DND-41 (cell line): ENCODE measurements at regions not wholly inside any gene's neighbourhood (a gene's known extent, or its start where the extent isn't known, plus 50 kb on each side); places are given as distances from the start of the nearest gene placed in this dataset.

Experiments
- ATAC-seq: fragments of 200-7000 bp; cut with Tn5 transposase; 3 replicates; pipeline ENCODE4 v1.9.1; 2021; ENCODE audit warnings: low read depth; ENCODE audit not compliant: insufficient read depth
- DNase-seq: peaks from one replicate; pipeline ENCODE4 v3.0.0-alpha.2; 2020
- H2AFZ ChIP-seq: 2 replicates; pipeline ENCODE4 v1.6.0; 2012; ENCODE audit warnings: low read depth, low read length
- H3K27ac ChIP-seq: 2 replicates; pipeline ENCODE4 v1.5.1; 2012; ENCODE audit warnings: low read length, inconsistent platforms
- H3K27me3 ChIP-seq: fragments of 200-600 bp; sonication (generic); 2 replicates; pipeline ENCODE4 v1.6.0; 2012; ENCODE audit warnings: low read length, mild to moderate bottlenecking, inconsistent platforms; ENCODE audit not compliant: insufficient read depth, poor library complexity
- H3K36me3 ChIP-seq: 2 replicates; pipeline ENCODE4 v1.5.1; 2012; ENCODE audit warnings: low read length, inconsistent platforms; ENCODE audit not compliant: insufficient read depth
- H3K4me1 ChIP-seq: 2 replicates; pipeline ENCODE4 v1.5.1; 2012; ENCODE audit warnings: mild to moderate bottlenecking, low read length; ENCODE audit not compliant: insufficient read depth
- H3K4me2 ChIP-seq: 2 replicates; pipeline ENCODE4 v1.6.0; 2012; ENCODE audit warnings: mild to moderate bottlenecking, moderate library complexity, low read length, inconsistent platforms; ENCODE audit not compliant: insufficient read depth
- H3K4me3 ChIP-seq, 2 experiments: fragments of 200-600 bp in 1 of 2; shearing (Covaris generic) in 1 of 2; 2 replicates each; pipeline ENCODE4 v1.5.1; 2012 to 2016; ENCODE audit warnings: inconsistent platforms in 2 of 2, low read length in 2 of 2, mild to moderate bottlenecking in 2 of 2, low read depth in 1 of 2, moderate library complexity in 1 of 2
- H3K79me2 ChIP-seq: 2 replicates; pipeline ENCODE4 v1.6.0; 2012; ENCODE audit warnings: low read length, inconsistent platforms; ENCODE audit not compliant: insufficient read depth
- H3K9ac ChIP-seq: 2 replicates; pipeline ENCODE4 v1.6.0; 2012; ENCODE audit warnings: low read depth, mild to moderate bottlenecking, inconsistent platforms, low read length, moderate library complexity
- H3K9me3 ChIP-seq: 2 replicates; pipeline ENCODE4 v1.5.1; 2012; ENCODE audit warnings: low read length, moderate library complexity, mild to moderate bottlenecking, inconsistent platforms; ENCODE audit not compliant: insufficient read depth, severe bottlenecking
- H4K20me1 ChIP-seq: 2 replicates; pipeline ENCODE4 v1.6.0; 2012; ENCODE audit warnings: low read length; ENCODE audit not compliant: insufficient read depth
- EZH2 ChIP-seq: IDR thresholded peaks from 3 replicates; pipeline ENCODE4 v1.6.1; 2012; ENCODE audit warnings: borderline replicate concordance, low read depth, mild to moderate bottlenecking, moderate library complexity, low read length, inconsistent platforms; ENCODE audit not compliant: severe bottlenecking
- TF ChIP-seq, protein P1 (sequence below): IDR thresholded peaks from 2 replicates; pipeline ENCODE4 v1.5.1; 2012; ENCODE audit warnings: borderline replicate concordance, low read length, moderate library complexity, mild to moderate bottlenecking; ENCODE audit not compliant: poor library complexity, severe bottlenecking; ENCODE audit errors: extremely low read depth

DNA sequence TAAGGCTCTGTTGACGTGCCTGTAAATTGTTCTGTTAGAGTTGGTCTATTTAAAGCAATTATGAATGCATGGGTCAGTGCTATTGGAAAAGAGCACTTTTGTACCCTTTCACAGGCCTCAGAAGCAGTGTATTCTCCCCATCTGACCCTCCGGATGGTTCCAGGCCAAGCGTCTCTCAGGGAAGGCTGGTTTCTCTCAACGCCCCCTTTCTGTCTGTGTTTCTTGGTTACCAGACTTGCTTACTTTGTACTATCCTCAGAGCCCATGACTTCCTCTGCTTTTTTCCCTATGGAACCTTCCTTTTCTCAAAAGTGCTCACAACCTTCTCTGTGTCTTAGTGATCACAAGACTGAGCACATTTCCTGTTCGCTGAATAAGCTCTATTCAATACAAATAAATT is 559.3 kb upstream of the ZFP42 start:
- DNase-seq (no peak), ATAC-seq (no peak)

DNA sequence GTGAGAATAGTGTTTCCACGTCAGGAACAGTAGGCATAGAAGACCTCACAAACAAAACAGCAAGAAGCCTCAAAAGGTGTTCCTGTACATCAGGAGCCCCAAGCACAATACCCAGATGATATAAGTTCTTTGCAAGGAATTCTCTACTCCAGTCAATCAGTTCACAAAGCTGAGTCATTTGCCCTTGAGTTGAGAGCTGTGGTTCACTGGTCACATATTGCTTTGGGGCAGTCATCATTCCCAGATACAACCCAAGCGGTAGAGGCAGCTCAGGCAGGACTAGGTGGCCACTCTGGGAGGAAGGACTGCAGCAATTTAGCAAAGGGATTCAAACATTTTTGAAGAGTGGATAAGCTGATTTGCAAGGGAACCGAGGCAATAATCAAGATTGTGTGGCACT is 551.5 kb upstream of the ZFP42 start:
- Histone ChIP-seq H3K36me3 (no peaks in the 10 kb centered on the region), H3K27ac (no peak overlapping the region), H3K4me3 (no peak overlapping the region), H2AFZ (no peak overlapping the region), H3K4me2 (no peak overlapping the region), H3K4me1 (no peaks in the 10 kb centered on the region), H3K79me2 (no peaks in the 10 kb centered on the region), H3K9ac (no peak overlapping the region), H3K27me3 (no peaks in the 10 kb centered on the region), H4K20me1 (no peaks in the 10 kb centered on the region), H3K9me3 (peaks cover 9% of the 10 kb centered on the region)
- DNase-seq (no peak), ATAC-seq (no peak)
- TF ChIP-seq, protein P1, sequence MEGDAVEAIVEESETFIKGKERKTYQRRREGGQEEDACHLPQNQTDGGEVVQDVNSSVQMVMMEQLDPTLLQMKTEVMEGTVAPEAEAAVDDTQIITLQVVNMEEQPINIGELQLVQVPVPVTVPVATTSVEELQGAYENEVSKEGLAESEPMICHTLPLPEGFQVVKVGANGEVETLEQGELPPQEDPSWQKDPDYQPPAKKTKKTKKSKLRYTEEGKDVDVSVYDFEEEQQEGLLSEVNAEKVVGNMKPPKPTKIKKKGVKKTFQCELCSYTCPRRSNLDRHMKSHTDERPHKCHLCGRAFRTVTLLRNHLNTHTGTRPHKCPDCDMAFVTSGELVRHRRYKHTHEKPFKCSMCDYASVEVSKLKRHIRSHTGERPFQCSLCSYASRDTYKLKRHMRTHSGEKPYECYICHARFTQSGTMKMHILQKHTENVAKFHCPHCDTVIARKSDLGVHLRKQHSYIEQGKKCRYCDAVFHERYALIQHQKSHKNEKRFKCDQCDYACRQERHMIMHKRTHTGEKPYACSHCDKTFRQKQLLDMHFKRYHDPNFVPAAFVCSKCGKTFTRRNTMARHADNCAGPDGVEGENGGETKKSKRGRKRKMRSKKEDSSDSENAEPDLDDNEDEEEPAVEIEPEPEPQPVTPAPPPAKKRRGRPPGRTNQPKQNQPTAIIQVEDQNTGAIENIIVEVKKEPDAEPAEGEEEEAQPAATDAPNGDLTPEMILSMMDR: no peak

More for the DNA sequence above, 559.3 kb upstream of the ZFP42 start:
- H3K9me3 ChIP-seq: peaks cover 5% of the 10 kb centered on the region
- no peak overlapping the region for H3K4me2 ChIP-seq
- no peak for TF ChIP-seq EZH2
- TF ChIP-seq, protein P1: no peak
- no peaks in the 10 kb centered on the region for H3K79me2 ChIP-seq
- H3K4me3 ChIP-seq: no peak overlapping the region
- H4K20me1 ChIP-seq: no peaks in the 10 kb centered on the region
- no peak overlapping the region for H3K27ac ChIP-seq
- H3K4me1 ChIP-seq: no peaks in the 10 kb centered on the region
- no peaks in the 10 kb centered on the region for H3K27me3 ChIP-seq
- no peak overlapping the region for H3K9ac ChIP-seq
- H3K36me3 ChIP-seq: no peaks in the 10 kb centered on the region
- no peak overlapping the region for H2AFZ ChIP-seq

DNA sequence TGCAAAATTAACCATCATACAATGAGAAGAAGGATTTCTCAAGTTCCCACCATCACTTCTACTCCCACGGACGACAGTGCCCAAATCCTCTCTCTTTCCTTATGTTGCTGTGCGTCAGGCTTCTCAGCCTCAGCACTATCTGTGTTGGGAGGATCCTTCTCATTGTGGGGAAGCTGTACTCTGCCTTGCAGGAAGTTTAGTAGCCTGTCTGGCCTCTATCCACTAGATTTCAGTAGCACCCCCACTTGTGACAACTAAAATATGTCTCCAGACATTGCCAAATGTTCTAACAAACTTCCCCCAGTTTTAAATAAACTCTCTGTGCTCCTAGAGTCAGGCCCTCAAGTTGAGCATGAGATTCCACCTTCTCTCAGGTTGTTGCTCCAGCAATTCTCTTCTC is 545.9 kb upstream of the ZFP42 start:
- Histone ChIP-seq H2AFZ (no peak overlapping the region), H3K9me3 (peaks cover 4% of the 10 kb centered on the region), H3K4me3 (no peak overlapping the region), H4K20me1 (no peaks in the 10 kb centered on the region), H3K4me2 (no peak overlapping the region), H3K36me3 (no peaks in the 10 kb centered on the region), H3K4me1 (no peaks in the 10 kb centered on the region), H3K27me3 (no peaks in the 10 kb centered on the region), H3K79me2 (no peaks in the 10 kb centered on the region), H3K9ac (no peak overlapping the region), H3K27ac (no peak overlapping the region)
- TF ChIP-seq, protein P1: no peak
- no peak for TF ChIP-seq EZH2
- no peak for DNase-seq
- no peak for ATAC-seq

DNA sequence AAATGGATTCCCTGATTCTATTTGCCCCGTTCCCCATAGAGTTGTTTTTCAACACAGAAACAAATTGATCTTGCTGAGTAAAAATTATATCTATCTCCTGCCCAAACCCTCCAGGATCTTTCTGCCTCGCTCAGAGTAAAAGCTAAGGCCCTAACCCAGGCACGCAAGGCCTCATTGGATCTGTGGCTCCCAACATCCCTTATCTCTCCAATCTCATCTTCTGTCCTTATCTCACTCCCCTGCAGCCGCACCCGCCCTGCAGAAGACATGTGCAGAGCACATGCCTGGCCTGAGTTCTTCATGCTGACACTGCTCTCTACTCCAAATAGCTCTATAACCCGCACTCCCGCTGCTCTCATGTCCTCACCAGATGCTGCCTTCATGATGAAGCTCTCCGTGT is 543.8 kb upstream of the ZFP42 start:
- Histone ChIP-seq H3K4me3 (no peak overlapping the region), H3K4me2 (no peak overlapping the region), H3K79me2 (no peaks in the 10 kb centered on the region), H3K36me3 (no peaks in the 10 kb centered on the region), H3K9ac (no peak overlapping the region), H3K27me3 (no peaks in the 10 kb centered on the region), H2AFZ (no peak overlapping the region), H4K20me1 (no peaks in the 10 kb centered on the region), H3K4me1 (no peaks in the 10 kb centered on the region), H3K27ac (no peak overlapping the region), H3K9me3 (peaks cover 4% of the 10 kb centered on the region)
- TF ChIP-seq, protein P1: no peak
- no peak for TF ChIP-seq EZH2
- ATAC-seq (no peak), DNase-seq (no peak)
